Posterior vena cava (tissue), 2 donors: ENCODE measurements at regions not wholly inside any gene's neighbourhood (a gene's known extent, or its start where the extent isn't known, plus 50 kb on each side); places are given as distances from the start of the nearest gene placed in this dataset.
"Not testable (repeated sequence)": the region's sequence is repeated elsewhere in the genome, so short reads cannot be mapped to it uniquely, and the experiment has no call there.

Source experiments
- DNase-seq: peaks from one replicate; pipeline ENCODE4 v3.0.0-alpha.2; 2020; ENCODE audit warnings: low spot score
- intact Hi-C, 2 donors: fragments of 100-400 bp; cut with DNase I; formaldehyde crosslinking; loops; one replicate each; pipeline versions ENCODE4 v1.14.1 to v1.14.2; 2022 to 2023
- donor health status: DM: yes; HTN: yes; CAD: no.
- donor health status: DM: yes; HTN: yes; CAD: no.

- no peak for DNase-seq
- intact Hi-C loops = no loop called here
Observed at GRCh38 chr13:80101040-80101439, 239.9 kb downstream of the SPRY2 start.

- no peak for DNase-seq
- intact Hi-C loops = no loop called here
Observed at GRCh38 chr13:80100636-80101035, 240.3 kb downstream of the SPRY2 start.

- intact Hi-C loops = no loop called here
- DNase-seq = no peak
Observed at GRCh38 chr13:80097561-80097960, 243.4 kb downstream of the SPRY2 start.

GRCh38 chr13:80096383-80096782 is 244.5 kb downstream of the SPRY2 start:
- intact Hi-C loops = no loop called here
- no peak for DNase-seq

- DNase-seq = no peak
- intact Hi-C loops = no loop called here
Observed at GRCh38 chr13:80094526-80094925, 246.4 kb downstream of the SPRY2 start.

- no peak for DNase-seq
- intact Hi-C loops = no loop called here
Observed at GRCh38 chr13:80093888-80094287, 247.0 kb downstream of the SPRY2 start.

- intact Hi-C loops = no loop called here
- no peak for DNase-seq
Observed at GRCh38 chr13:80086304-80086721, 254.6 kb downstream of the SPRY2 start.

- intact Hi-C loops = no loop called here
- no peak for DNase-seq
Observed at GRCh38 chr13:80083853-80084676, 256.9 kb downstream of the SPRY2 start.

GRCh38 chr13:80083081-80083852 is 257.7 kb downstream of the SPRY2 start:
- intact Hi-C loops = no loop called here
- DNase-seq = no peak

- intact Hi-C loops = no loop called here
- no peak for DNase-seq
Observed at GRCh38 chr13:80082396-80083080, 258.4 kb downstream of the SPRY2 start.

GRCh38 chr13:80074811-80075210 is 266.1 kb downstream of the SPRY2 start:
- intact Hi-C loops = no loop called here
- DNase-seq = no peak

GRCh38 chr13:80074143-80074752 is 266.7 kb downstream of the SPRY2 start:
- intact Hi-C loops = no loop called here
- no peak for DNase-seq

GRCh38 chr13:80072231-80072630 is 268.7 kb downstream of the SPRY2 start:
- intact Hi-C loops = no loop called here
- DNase-seq = no peak

- no peak for DNase-seq
- intact Hi-C loops = no loop called here
Observed at GRCh38 chr13:80070024-80070703, 270.8 kb downstream of the SPRY2 start.

GRCh38 chr13:80069374-80069773 is 271.6 kb downstream of the SPRY2 start:
- DNase-seq = no peak
- intact Hi-C loops = no loop called here

GRCh38 chr13:80065996-80066395 is 274.9 kb downstream of the SPRY2 start:
- no peak for DNase-seq
- intact Hi-C loops = no loop called here

GRCh38 chr13:80062416-80062815 is 278.5 kb downstream of the SPRY2 start:
- DNase-seq, intact Hi-C loops: not testable (repeated sequence)

GRCh38 chr13:80059789-80060188 is 281.1 kb downstream of the SPRY2 start:
- DNase-seq = no peak
- intact Hi-C loops = no loop called here

- DNase-seq = no peak
- intact Hi-C loops = no loop called here
Observed at GRCh38 chr13:80058626-80059025, 282.3 kb downstream of the SPRY2 start.
